GM18502 (cell line): ENCODE measurements at regions not wholly inside any gene's neighbourhood (a gene's known extent, or its start where the extent isn't known, plus 50 kb on each side); places are given as distances from the start of the nearest gene placed in this dataset.
A peak's percentile ranks its signal among the peaks of the same experiment; 100 is the strongest.

Experiments used
- ATAC-seq: cut with Tn5 transposase; IDR thresholded peaks from one replicate; pipeline ENCODE4 v1.9.1; 2021; ENCODE audit warnings: mild to moderate bottlenecking; ENCODE audit not compliant: unreplicated experiment, poor library complexity

DNA sequence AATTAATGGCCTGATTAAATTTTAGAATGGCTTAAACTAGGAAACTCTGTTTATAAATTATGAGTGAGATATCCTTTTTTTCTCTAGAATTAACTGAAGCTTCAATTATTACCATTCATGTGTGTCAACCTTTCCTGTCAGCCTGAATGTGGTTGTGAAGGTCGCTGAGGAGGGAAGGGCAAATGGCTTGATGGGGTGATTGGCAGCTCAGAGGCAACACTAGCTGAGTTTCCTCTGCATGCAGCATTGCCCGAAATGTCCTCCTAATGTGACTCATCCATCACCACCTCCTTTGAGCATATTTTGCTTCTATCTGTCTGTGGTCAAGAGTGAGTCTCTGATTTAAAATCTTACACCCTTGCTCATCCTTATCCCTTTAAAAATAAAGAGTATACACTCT, 281.9 kb downstream of the TENT4A start:
- ATAC-seq: no peak

DNA sequence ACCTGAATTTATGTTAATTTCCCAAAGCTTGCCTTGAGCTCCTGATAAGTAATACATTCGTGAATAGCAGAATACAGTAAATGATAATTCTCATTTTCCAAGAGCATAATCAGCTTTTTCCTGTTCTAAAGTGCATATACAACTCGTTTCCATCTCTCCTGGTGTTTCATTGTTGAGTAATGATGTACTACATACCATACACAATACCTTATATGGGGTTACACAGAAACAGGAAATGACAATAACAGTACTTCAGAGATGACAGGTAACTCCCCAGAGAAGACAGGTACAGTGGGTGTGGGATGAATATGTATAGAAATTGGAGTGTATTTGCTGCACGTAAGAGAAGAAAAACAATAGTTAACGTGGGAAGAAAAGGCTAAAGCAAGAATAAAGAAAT, 287.1 kb downstream of the TENT4A start:
- ATAC-seq: peak; percentile 75

DNA sequence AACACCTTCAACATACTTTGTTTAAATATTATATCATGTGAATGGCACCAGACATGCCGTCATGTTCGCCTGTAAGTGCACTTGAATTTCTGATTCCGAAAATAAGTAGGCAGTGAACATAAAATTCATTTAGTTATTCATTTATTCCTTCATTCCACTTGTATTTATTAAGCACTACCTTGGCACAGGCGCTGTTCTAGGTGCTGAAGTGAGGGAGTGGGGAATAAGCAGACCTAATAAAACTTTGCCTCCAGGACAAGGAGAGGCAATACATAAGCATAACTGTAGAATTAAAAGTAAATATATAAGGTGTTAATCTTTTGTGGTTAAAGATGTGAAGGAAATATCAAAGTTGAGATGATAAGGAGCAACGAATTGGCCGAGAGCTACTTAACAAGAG, 297.4 kb downstream of the TENT4A start:
- ATAC-seq: no peak

DNA sequence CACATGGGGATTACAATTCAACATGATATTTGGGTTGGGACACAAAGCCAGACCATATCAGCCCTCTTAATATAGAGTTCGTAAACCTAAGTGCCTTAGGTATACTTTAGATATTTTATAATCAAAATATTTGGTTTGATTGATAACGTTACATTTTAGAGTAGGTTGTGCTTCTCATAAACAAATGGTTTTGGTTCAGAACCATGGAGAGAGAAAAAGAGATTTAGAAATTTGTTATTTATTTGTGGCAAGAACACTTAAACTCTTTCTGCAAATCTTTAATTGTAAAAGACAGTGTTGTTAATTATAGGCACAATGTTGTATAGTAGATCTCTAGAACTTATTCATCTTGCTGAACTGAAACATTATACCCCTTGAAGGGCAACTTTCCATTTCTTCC, 298.8 kb downstream of the TENT4A start:
- ATAC-seq: no peak

DNA sequence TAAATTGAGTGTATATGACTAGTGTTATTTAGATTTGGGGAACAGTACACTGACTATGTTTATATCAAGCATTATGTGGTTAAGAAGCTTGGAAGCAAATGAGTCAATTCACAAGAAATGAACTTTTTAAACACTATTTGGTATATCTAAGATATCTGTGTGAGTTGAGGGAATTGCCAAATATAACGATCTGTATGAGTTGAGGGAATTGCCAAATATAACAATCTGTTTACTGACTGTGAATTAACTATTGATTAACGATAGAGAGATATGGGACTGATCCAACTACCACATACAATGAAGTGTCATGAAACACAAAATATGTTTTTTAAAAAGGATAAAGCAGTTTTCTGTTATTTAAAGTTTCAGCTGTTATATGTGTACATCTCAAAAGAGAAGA, 301.4 kb downstream of the TENT4A start:
- ATAC-seq: no peak

DNA sequence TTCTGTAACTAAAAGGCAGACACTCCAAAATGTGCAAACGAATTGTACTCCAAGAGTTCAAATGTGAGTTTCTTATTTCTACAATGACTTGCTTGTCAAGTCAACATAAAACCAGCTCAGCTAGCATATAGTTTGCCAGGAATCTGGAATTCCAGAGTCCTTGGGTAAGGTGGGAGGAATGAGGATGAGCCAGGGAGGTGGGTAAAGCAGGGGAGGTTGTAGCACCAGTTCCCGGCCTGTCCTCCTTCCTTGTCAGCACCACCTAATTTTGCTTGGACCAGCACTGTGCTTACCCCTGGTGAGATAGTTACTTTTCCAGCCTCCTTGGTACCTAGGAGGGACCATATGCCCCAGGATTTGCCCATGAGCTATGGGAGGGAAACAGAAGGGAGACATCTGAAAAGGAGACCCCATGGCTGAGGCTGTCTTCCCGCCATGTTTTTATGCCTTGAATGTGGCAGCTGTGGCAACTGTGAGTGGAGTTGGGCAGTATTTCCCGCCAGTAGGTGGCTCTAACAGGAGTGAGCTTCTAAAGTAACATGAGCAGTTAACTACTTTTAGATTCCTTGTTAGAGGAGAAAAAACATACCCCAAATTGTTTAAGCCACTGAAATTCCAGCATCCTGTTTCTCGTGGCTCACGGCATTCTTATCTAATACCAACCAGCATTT, 302.5 kb downstream of the TENT4A start:
- no peak for ATAC-seq

DNA sequence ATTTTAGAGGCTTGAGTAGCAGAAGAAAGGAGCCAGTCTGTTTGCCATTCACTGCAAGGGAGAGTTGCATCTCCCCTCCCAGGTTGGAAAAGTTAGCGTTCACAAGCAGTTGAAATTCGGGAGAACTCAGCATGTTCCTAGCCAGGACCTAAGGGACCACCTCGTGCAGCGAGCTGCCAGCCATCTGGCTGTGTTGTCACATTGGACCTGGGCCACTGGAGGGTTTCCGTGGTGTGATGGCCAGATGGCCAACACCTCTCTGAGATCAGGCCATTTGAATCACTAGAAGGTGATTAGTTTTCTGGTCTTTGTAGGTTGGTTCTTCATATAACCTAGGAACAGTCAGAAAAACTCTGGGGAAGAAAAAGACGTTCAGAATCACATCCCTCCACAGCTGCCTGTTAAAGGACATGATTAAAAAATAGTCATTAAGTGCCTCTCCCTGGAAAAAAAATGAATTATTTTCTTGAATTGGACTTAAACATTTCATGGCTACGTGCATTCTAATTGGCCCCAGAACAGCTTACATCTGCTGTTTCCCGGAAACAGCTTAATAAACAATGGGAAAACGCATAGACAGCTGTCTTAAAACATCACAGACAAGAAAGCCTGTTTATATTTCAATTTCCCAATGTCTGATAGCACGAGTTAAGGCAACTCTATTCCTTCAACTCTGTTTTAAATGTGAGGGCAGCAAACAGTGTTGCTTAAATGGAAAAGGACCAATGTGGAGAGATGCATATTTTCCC, 303.9 kb downstream of the TENT4A start:
- ATAC-seq: no peak

DNA sequence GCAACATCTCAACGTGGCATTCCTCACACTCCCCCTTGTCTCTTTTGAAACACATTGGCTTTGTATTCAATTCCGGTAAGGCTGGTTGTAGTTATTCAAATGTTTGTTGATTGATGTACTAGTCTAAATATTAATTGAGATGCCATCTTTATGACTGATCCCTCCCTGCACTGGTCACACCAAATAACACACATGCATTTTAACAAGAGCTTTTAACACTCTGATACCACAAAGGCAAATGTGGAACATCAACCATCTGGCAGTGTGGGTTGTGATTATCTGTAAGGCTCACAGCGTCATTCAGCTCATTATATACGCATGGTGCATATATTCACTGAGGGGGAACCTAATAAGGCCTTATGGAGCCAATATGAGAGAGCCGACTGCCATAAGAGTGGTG, 305.0 kb downstream of the TENT4A start:
- ATAC-seq: no peak

DNA sequence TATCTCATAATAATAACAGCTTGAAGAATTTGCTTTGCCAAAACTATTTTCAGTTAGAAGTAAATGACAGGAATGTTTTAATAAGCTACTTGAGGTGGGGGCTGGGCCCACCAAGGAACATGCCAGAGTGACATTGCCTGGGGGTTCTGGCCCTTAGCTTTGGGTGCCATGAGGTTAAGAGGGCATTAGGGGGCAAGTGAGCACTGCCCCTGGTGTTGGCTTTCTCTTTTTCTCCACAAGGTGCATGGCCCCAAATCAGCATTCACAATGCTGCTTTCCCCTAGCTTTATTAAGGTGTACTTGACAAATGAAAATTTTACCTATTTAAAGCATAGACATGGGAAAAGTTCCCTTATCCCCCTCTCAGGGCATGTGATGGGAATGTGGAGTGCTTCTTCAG, 305.4 kb downstream of the TENT4A start:
- no peak for ATAC-seq

DNA sequence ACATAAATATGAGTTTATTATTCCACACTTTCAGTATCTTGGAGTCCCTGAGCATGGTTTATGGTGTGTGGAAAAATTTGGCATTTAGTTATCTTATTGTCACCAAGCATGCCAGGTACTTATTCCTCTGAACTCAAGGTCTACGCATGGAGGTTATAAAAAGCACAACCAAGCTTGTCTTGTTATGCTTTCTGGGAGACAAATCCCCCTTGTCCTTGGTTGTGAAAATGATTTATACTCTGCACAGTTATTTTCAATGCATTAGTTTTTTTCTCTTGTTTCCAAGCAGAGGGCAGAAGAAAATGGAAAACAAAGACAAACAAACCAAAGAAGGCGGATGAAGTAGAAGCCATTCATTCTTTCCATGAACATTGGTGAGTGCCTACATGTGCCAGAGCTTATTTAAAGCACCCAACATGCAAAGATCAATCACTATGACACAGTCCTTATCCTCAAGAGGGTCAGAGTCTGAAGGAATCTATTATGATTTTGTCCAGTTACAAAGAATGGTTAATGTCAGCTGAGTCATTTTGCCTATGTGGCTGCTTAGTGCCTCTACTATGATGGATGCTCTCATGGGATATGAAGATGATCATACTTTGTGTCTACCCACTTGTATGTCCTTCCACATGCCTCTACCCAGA, 323.1 kb downstream of the TENT4A start:
- ATAC-seq: no peak

DNA sequence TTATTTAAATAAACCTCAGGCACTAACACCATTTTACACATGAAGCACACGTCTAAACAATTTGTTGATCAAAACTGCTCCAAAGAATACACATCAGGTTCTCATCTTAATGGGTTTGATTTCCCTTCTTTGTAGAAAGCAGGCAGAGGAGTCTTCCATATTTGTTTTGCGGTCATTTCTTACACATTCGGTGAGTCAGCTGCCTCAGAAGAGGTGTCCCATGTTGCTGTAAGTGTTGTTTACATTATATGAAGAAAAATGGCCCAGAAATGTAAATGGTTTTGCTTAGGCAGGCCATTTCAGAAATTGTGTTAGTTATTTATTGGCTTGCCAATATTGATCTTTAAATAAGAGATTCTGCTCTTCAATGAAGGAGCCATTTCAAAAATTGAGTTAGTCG, 325.8 kb downstream of the TENT4A start:
- no peak for ATAC-seq

DNA sequence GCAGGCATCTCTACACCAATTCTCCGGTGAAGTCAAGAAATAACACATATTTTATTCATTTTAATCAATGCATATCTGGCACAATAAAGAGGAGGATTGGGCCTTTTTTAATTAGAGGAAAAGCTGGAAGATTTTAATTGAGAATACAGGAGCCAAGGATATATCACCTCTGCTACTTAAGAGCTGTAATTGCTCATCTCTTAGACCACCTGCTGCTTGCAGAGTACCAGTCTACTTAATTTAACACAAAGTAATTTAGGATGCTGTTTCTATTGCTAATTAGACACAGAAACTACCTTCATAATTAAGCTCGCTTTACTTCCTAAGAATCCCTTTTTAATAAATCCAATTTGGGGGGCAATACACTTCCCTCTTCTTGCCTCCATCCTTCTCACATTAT, 326.9 kb downstream of the TENT4A start:
- ATAC-seq: no peak

DNA sequence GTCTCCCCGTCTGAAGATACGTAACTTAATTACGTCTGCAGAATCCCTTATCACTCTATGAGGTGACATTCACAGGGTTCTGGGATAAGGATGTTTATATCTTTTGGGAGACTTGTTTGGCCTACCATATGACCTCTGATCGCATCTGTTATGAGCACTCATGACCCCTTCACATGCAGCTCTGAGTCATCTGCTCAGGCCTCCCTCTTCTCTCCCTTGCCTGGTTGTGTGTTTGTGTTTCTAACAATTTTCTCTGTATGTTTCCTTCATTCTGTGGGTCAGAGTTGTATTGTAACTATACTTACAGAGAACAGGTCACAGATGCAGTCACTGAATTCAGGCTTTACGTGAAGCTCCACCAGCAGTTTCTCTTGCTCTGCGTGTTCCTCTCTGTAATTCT, 330.6 kb downstream of the TENT4A start:
- ATAC-seq: no peak

DNA sequence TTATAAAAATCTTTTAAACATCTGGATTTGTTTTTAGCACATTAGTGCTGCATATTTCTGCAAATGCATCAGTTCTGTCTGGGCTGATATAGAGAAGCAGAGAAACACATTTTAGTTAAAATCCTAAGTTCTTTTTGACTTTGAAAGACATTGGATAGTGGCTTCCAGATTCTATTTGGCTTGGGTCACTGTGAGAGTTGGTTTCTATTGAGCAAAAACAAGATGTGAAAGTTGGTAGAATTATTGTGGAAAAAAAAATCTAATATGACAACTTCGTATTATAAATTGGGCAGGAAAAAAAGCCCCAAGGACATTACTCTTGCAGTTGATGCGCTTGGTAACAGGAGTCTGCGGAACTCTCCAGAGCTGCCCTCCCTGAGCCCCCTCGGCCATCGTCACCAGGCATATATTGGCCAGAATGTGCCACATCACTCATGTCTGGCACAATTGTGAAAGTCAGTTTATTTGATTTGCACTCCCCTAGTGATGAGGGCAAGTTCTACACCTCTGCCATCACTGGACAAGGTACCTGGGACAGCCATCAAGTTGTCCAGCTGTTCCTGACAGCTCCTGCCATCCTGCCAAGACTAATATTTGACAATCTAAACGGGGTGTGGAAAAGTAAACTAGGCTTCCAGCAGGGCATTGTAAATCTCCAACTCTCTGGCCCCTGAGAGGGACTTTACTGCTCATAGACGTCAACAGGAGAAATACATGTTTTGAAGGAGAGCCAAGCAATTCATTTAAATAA, 334.5 kb downstream of the TENT4A start:
- ATAC-seq: no peak

DNA sequence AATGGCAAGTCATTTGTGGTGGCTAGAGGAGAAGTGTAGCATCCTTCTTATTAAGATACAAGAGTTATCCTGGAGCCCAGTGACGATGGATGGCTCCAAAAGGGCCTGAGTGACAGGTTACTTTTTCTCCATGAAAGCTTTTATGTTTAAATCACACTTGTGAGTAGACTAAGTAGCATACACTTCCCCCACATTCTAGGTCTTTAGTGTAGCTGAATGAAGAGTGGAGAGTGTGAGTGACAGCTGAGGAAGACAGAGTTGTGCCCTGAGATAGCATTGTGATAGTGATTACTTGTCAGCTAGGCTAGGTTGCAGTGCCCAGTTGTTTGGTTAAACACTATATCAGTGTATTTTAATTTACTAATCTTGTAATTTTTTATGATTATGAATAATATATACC, 337.8 kb downstream of the TENT4A start:
- ATAC-seq: no peak

DNA sequence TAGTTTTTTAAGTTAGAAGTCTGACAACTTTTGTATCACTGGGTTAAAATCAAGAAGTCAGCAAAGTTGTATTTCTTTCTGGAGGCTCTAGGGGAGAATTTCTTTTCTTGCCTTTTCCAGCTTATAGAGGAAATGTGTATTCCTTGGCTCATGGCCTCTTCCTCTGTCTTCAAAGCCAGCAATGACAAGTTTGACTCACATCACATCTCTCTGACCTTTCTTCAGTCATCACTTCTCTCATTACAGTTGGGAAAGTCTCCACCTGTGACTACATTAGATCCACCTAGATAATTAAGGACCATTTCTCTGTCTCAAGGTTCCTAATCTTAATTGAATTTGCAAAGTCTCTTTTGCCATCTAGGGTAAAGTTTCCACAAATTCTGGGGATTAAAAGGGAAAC, 339.9 kb downstream of the TENT4A start:
- no peak for ATAC-seq

DNA sequence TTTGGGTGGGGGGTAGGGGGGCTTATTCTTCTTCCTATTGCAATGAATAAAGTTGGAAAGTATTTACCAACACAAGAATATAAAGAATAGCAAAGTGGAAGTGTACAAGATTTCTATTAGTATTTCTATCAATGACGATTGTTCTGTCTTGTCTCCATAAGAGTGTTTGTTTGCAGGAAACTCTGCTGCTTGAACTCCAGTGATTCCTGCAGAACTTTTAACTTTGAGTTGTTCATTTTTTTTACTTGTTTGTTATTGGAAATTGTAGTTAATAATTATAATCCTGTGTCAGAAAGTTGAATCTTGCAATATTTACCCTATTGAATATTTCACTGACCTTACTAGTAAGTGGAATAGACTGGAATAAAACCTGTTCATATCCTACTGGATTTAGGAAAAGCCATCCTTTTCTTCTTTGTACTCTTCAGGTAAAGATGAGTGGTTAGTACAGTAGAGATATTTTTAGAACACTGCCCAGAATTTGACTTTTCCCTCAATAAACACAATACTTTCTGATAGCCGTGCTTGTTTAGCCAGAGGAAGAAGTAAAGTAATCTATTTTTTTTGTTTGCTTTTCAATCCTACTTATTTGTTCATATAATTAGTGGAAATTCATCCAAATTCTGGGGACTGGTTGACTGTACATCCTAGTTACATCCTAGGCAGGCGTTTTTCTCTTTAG, 340.4 kb downstream of the TENT4A start:
- no peak for ATAC-seq

DNA sequence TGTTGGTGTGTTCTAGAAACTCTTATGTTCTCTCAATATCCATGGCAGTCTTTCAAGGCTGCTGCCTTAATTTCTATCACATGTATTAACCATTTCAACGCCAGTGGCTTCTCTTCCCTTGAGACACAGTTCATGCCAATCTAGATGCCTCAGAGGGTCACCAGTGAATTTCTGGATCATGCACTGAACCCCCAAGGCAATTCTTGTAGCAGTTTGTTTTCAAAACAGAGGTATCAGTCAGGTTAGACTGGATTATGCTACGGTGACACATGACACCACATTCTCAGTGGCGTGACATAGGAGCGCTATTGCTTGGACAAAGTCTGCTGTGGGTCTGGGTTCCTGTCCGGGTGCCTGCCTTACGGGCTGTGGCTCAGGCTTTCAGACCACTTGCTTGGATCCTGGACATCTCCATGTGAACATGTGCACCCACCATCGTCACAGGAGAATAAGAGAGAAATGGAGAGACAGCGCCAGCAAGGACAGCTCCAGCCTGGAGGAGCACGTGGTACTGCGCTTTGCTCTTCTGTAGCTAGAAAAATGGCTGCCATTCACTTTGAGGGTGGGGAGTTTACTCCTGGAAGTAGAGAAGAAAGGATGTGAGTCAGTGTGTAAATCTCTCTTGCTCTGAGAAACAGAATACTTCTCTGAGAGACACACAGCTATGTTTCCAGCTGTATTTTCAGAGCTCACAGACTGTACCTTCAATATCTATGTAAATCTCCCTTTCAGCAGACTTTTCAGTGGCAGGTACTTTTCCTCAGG, 329.3 kb upstream of the ADCY2 start:
- ATAC-seq: no peak

DNA sequence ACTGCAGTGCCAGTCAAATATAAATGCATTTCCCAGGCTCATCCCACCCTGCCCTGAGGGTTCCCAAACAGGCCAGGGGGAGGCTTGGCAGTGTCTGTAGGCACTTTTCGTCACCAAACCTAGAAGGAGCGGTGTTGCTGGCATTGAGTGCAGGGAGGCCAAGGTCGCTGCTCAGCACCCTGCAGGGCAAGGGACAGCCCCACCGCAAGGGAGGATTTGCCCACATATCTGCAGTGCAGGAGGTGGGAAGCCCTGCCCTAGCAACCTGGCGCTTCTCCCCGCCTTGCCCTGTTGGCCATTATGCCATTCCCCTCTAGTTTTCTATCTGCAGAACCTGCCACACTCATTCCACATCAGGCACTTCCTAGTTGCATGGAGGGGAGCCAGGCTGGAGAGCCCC, 327.8 kb upstream of the ADCY2 start:
- ATAC-seq: no peak

DNA sequence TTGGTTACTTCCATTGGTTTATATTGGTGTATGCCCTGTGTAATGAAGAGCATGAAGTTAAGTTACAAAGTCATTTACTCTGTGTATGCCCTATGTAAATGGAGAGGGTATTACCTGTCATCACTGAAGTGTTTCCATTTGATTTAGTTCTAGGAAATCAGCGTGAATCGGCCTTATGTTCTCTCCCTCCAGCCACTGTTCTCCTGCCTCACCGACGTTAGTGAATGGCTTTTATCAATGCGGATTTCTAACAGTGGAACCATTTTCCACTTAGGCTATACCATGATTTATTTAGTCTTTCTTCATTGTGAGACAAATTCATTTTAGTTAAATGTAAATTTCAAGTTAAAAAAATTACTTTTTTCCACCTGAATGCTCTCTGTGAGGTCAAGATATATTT, 327.0 kb upstream of the ADCY2 start:
- no peak for ATAC-seq
